Lower leg skin (tissue), 4 donors: ENCODE measurements at regions not wholly inside any gene's neighbourhood (a gene's known extent, or its start where the extent isn't known, plus 50 kb on each side); places are given as distances from the start of the nearest gene placed in this dataset.
"Not testable (repeated sequence)": the region's sequence is repeated elsewhere in the genome, so short reads cannot be mapped to it uniquely, and the experiment has no call there.

Experiments used
- DNase-seq, 2 donors: peaks; one replicate each; pipeline ENCODE4 v3.0.0-alpha.2; 2019; ENCODE audit warnings: low spot score in 2 of 2
- H3K4me3 ChIP-seq: fragments of 200-600 bp; sonication (generic); 2 replicates; pipeline ENCODE4 v1.5.1; 2017; ENCODE audit warnings: mild to moderate bottlenecking, low read depth; ENCODE audit not compliant: poor library complexity, severe bottlenecking
- CTCF ChIP-seq, 3 donors: fragments of 450-650 bp; IDR thresholded peaks; one replicate each; pipeline ENCODE4 v1.5.1; 2016; ENCODE audit warnings: antibody characterized with exemption in 3 of 3, mild to moderate bottlenecking in 3 of 3, moderate library complexity in 2 of 3
- POLR2A ChIP-seq, 2 donors: fragments of 450-650 bp; IDR thresholded peaks; one replicate each; pipeline ENCODE4 v1.6.1; 2016 to 2017; ENCODE audit warnings: antibody characterized with exemption in 2 of 2, mild to moderate bottlenecking in 1 of 2, moderate library complexity in 1 of 2
- WGBS, 2 donors: methylation state at CpG; one replicate each; pipeline ENCODE4 v1.1.5; 2018; 5-methylcytosine and 5-hydroxymethylcytosine counted together
- intact Hi-C: fragments of 100-400 bp; cut with DNase I; formaldehyde crosslinking; loops from one replicate; pipeline ENCODE4 v1.15.0; 2023; ENCODE audit warnings: low total_unique reads

- TF ChIP-seq CTCF (IDR thresholded peaks at IDR 0.05) (no peak), POLR2A (IDR thresholded peaks at IDR 0.05) (no peak)
- H3K4me3 ChIP-seq, result no peak overlapping the region
- no peak for DNase-seq
- intact Hi-C loops, result no loop called here
Observed at GRCh38 chr20:22729180-22729579, 144.8 kb upstream of the FOXA2 start.

GRCh38 chr20:22729616-22730236 lies 145.4 kb upstream of the FOXA2 start:
- TF ChIP-seq POLR2A (IDR thresholded peaks at IDR 0.05) (no peak), CTCF (IDR thresholded peaks at IDR 0.05) (no peak)
- 92 to 93% methylated on average over 8 of the region's 8 CpGs for WGBS, 2 donors
- DNase-seq, result no peak

GRCh38 chr20:22732751-22733150 lies 148.4 kb upstream of the FOXA2 start:
- TF ChIP-seq CTCF (IDR thresholded peaks at IDR 0.05) (no peak), POLR2A (IDR thresholded peaks at IDR 0.05) (no peak)
- intact Hi-C loops, result no loop called here
- no peak for DNase-seq
- no peak overlapping the region for H3K4me3 ChIP-seq
- 98 to 100% methylated on average over 2 to 4 of the region's 4 CpGs for WGBS, 2 donors

More at GRCh38 chr20:22729616-22730236, 145.4 kb upstream of the FOXA2 start:
- no peak overlapping the region for H3K4me3 ChIP-seq
- intact Hi-C loops, result no loop called here

- H3K4me3 ChIP-seq, DNase-seq, intact Hi-C loops: not testable (repeated sequence)
- 87 to 88% methylated on average over 9 of the region's 9 CpGs for WGBS, 2 donors
Observed at GRCh38 chr20:22734946-22735647, 150.7 kb upstream of the FOXA2 start.

GRCh38 chr20:22740829-22741228 lies 156.5 kb upstream of the FOXA2 start:
- no peak for TF ChIP-seq POLR2A (IDR thresholded peaks at IDR 0.05)
- no peak for TF ChIP-seq CTCF (IDR thresholded peaks at IDR 0.05)
- no peak overlapping the region for H3K4me3 ChIP-seq
- DNase-seq, result no peak
- 81 to 86% methylated on average over 2 of the region's 2 CpGs for WGBS, 2 donors
- intact Hi-C loops, result no loop called here

- no peak overlapping the region for H3K4me3 ChIP-seq
- intact Hi-C loops, result no loop called here
- TF ChIP-seq CTCF (IDR thresholded peaks at IDR 0.05) (no peak), POLR2A (IDR thresholded peaks at IDR 0.05) (no peak)
- WGBS, 2 donors, result 36 to 44% methylated on average over 2 of the region's 2 CpGs
- DNase-seq, result no peak
Observed at GRCh38 chr20:22744341-22745193, 160.2 kb upstream of the FOXA2 start.
